ENCODE measurements at regions not wholly inside any gene's neighbourhood (a gene's known extent, or its start where the extent isn't known, plus 50 kb on each side); places are given as distances from the start of the nearest gene placed in this dataset.
"Not testable (repeated sequence)": the region's sequence is repeated elsewhere in the genome, so short reads cannot be mapped to it uniquely, and the experiment has no call there.

GRCh38 chr21:9068622-9069021 lies 1452.8 kb upstream of the TPTE start:
- not testable (repeated sequence) for DNase-seq

- DNase-seq: not testable (repeated sequence)
Measured at GRCh38 chr21:9070703-9071102, 1450.7 kb upstream of the TPTE start.

- not testable (repeated sequence) for DNase-seq
Measured at GRCh38 chr21:9073010-9073409, 1448.4 kb upstream of the TPTE start.

DNA sequence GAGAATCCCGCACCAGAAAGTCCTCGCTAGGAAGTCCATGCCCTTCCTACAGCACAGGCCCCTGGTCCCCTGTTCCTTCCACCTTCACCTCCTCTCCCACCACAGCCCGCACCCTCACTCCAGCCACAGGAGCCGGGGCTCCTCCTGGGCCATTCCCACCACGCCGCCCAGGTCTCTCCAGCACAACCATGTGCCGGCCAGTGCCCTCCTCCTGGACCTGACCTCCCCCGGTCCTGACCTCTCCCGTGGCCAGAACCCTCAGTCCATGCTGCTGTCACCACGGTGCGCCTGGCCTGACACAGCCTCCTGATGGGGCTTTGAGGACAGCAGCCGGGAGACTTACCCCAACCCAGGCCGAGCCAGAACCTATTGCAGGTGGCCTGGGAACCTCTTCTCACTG lies 1446.6 kb upstream of the TPTE start:
- not testable (repeated sequence) for DNase-seq

DNA sequence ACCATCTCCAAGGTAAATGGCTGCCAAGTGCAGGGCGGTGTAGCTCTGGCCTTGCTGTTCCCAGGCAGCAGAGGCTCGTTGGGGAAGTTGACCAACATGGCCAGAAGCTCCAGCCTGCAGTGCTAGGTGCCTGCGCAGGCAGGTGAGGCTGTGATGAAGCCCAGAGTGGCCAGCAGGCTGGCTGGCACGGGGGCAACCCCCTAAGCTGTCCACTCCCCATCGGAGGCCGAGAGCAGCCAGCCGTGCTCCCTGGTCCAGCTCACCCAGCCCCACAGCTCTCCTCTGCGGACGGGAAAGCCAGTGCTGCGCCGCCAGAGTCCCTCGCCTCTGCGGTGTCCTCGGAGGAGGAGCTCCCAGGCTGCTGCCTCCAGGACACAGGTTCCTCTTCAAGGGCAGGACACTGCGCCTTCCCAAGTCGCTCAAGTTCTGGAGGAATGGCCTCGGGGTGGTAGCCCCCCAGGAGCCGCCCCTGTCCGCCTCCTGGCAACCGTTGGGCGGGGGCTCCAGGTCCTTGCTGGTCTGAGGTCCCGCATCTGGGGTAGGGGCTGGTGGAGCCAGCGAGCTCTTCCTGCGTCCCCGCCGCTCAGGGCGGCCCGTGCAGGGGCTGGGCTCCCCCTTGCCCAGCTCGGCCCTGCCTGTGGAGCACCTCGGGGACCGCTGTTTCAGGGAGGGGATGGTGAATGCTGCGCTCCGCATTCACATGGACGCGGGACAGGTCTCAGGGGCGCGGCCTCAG lies 1438.1 kb upstream of the TPTE start:
- DNase-seq: not testable (repeated sequence)

- not testable (repeated sequence) for DNase-seq
Measured at GRCh38 chr21:9086299-9086698, 1435.1 kb upstream of the TPTE start.

- DNase-seq: not testable (repeated sequence)
Measured at GRCh38 chr21:9087816-9088215, 1433.6 kb upstream of the TPTE start.

GRCh38 chr21:9129741-9130140 lies 1391.6 kb upstream of the TPTE start:
- DNase-seq: not testable (repeated sequence)

DNA sequence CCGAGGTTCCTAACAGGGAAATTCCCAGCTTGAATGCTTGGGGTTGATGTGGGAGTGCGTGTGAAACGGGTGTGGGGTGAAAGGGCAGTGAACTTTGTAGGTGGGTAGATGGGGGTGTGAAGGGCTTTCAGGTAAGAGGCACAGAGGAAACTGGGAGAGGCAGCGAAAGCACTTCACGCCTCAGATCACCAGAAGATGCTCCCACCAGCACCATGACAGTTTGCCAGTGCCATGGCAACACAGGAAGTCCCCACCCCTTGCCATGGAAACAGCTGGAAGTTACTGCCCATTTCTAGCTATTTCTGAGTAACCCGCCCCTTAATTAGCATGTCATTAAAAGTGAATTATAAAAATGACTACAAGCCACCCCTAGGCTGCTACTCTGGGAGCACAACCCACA lies 1390.6 kb upstream of the TPTE start:
- DNase-seq: not testable (repeated sequence)

Measured in effector CD4-positive, alpha-beta T cell (primary cell).